HEK293 (cell line): ENCODE measurements at regions not wholly inside any gene's neighbourhood (a gene's known extent, or its start where the extent isn't known, plus 50 kb on each side); places are given as distances from the start of the nearest gene placed in this dataset.

Source experiments
- CTCF ChIA-PET: fragments of 350-600 bp; formaldehyde crosslinking; extraction: SDS; loops from one replicate; lab custom pipeline; 2021; ENCODE audit warnings: antibody characterized with exemption; lab: Yijun Ruan, JAX
- POLR2A ChIA-PET: fragments of 300-600 bp; formaldehyde crosslinking; extraction: SDS; loops from one replicate; lab custom pipeline; 2020; ENCODE audit warnings: antibody characterized with exemption, inconsistent platforms; lab: Yijun Ruan, JAX
- H3K27ac ChIP-seq: fragments of 200-500 bp; sonication (Bioruptor generic); 2 replicates; pipeline ENCODE4 v1.5.1; 2014; ENCODE audit warnings: low read depth, low read length, control low read depth, inconsistent platforms; ENCODE audit errors: extremely low read depth
- H3K36me3 ChIP-seq, 2 experiments: fragments of 200-500 bp in 1 of 2; sonication (Bioruptor generic) in 1 of 2; 1 replicate in 1 of 2; 2 replicates in 1 of 2; pipeline ENCODE4 v1.5.1; 2014 to 2017; ENCODE audit warnings: inconsistent platforms in 2 of 2, low read length in 2 of 2; ENCODE audit not compliant: control insufficient read depth in 2 of 2, insufficient read depth in 1 of 2
- H3K4me1 ChIP-seq: fragments of 200-500 bp; sonication (Bioruptor generic); 2 replicates; pipeline ENCODE4 v1.5.1; 2014; ENCODE audit warnings: mild to moderate bottlenecking, low read length, inconsistent platforms; ENCODE audit not compliant: control insufficient read depth, insufficient read depth
- H3K4me3 ChIP-seq: 2 replicates; pipeline ENCODE4 v1.5.1; 2011; ENCODE audit warnings: low read depth, mild to moderate bottlenecking, control low read depth, low read length, moderate library complexity
- H3K9me3 ChIP-seq: fragments of 200-500 bp; sonication (Bioruptor generic); 2 replicates; pipeline ENCODE4 v1.5.1; 2014; ENCODE audit warnings: low read depth, low read length, inconsistent platforms; ENCODE audit not compliant: control insufficient read depth, insufficient read depth
- BCL6B ChIP-seq: fragments of 450-650 bp; formaldehyde crosslinking; IDR thresholded peaks from 2 replicates; pipeline ENCODE4 v1.5.1; 2017; ENCODE audit warnings: missing biosample characterization, missing genetic modification characterization
- PBX3 ChIP-seq: sonication (generic); formaldehyde crosslinking; IDR thresholded peaks from 2 replicates; pipeline ENCODE4 v1.8.1; 2022; ENCODE audit warnings: mild to moderate bottlenecking, moderate library complexity, missing genetic modification reagents
- ZBTB21 ChIP-seq: fragments of 450-650 bp; formaldehyde crosslinking; IDR thresholded peaks from 2 replicates; pipeline ENCODE4 v1.5.1; 2017; ENCODE audit warnings: missing biosample characterization, missing genetic modification characterization
- ZIC2 ChIP-seq: fragments of 450-650 bp; formaldehyde crosslinking; IDR thresholded peaks from 2 replicates; pipeline ENCODE4 v1.5.1; 2016; ENCODE audit warnings: missing biosample characterization, missing genetic modification characterization
- ZNF112 ChIP-seq: fragments of 450-650 bp; formaldehyde crosslinking; IDR thresholded peaks from 2 replicates; pipeline ENCODE4 v1.5.0; 2017; ENCODE audit warnings: missing biosample characterization, missing genetic modification characterization
- ZNF2 ChIP-seq: fragments of 450-650 bp; formaldehyde crosslinking; IDR thresholded peaks from 2 replicates; pipeline ENCODE4 v1.5.1; 2016; ENCODE audit warnings: missing biosample characterization, missing genetic modification characterization
- ZNF223 ChIP-seq: fragments of 450-650 bp; formaldehyde crosslinking; IDR thresholded peaks from 2 replicates; pipeline ENCODE4 v1.5.1; 2016; ENCODE audit warnings: missing biosample characterization, missing genetic modification characterization
- ZNF266 ChIP-seq: fragments of 450-650 bp; formaldehyde crosslinking; IDR thresholded peaks from 2 replicates; pipeline ENCODE4 v1.5.1; 2016; ENCODE audit warnings: missing biosample characterization, missing genetic modification characterization, low read depth
- ZNF324 ChIP-seq: fragments of 450-650 bp; formaldehyde crosslinking; IDR thresholded peaks from 2 replicates; pipeline ENCODE4 v1.5.1; 2016; ENCODE audit warnings: missing biosample characterization, missing genetic modification characterization
- ZNF391 ChIP-seq: fragments of 450-650 bp; formaldehyde crosslinking; IDR thresholded peaks from 2 replicates; pipeline ENCODE4 v1.5.1; 2016; ENCODE audit warnings: low read depth, missing biosample characterization, missing genetic modification characterization, borderline replicate concordance
- ZNF404 ChIP-seq: fragments of 450-650 bp; formaldehyde crosslinking; IDR thresholded peaks from 2 replicates; pipeline ENCODE4 v1.5.1; 2017; ENCODE audit warnings: missing biosample characterization, missing genetic modification characterization
- ZNF513 ChIP-seq: fragments of 450-650 bp; IDR thresholded peaks from 2 replicates; pipeline ENCODE4 v1.5.1; 2018; ENCODE audit warnings: missing biosample characterization, missing genetic modification characterization
- ZNF843 ChIP-seq: fragments of 450-650 bp; formaldehyde crosslinking; IDR thresholded peaks from 2 replicates; pipeline ENCODE4 v1.5.1; 2016; ENCODE audit warnings: missing biosample characterization, missing genetic modification characterization
- TF ChIP-seq, protein P1 (sequence below): fragments of 450-650 bp; formaldehyde crosslinking; IDR thresholded peaks from 2 replicates; pipeline ENCODE4 v1.5.1; 2016; ENCODE audit warnings: missing biosample characterization, missing genetic modification characterization, borderline replicate concordance
- TF ChIP-seq, protein P2 (sequence below): fragments of 450-650 bp; formaldehyde crosslinking; IDR thresholded peaks from 2 replicates; pipeline ENCODE4 v1.5.1; 2016; ENCODE audit warnings: missing biosample characterization, missing genetic modification characterization
- TF ChIP-seq, protein P3 (sequence below): fragments of 450-650 bp; formaldehyde crosslinking; IDR thresholded peaks from 2 replicates; pipeline ENCODE4 v1.5.1; 2016; ENCODE audit warnings: missing biosample characterization, missing genetic modification characterization

DNA sequence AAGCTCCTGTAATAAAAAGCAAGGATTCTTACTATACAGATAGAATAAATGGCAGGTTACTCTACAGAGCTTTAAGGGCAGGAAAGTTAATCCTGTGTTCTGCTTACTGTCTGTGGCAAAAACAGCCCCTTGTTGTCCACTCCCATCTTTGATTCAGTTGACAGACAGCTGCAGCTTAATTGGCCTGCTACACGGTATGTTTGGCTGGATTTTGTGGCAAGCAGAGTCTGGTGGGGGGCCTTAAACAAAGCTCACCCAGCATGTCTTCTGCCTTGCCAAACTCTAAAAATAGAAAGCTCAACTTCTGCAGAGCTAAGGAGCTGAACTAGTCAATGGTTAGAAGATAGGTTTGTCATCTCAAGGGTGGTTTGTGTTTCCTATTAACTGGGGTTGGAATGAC lies 407.2 kb downstream of the HLX start:
- peaks cover 8% of the 10 kb centered on the region; the same call in 1 of the 2 replicates for H3K4me1 ChIP-seq
- H3K9me3 ChIP-seq, result no peaks in the 10 kb centered on the region
- no peak overlapping the region for H3K27ac ChIP-seq
- POLR2A ChIA-PET, result no interaction called here
- no peaks in the 10 kb centered on the region for H3K36me3 ChIP-seq
- no peak for TF ChIP-seq ZBTB21 (tag by site-specific recombination)
- no peak for TF ChIP-seq ZNF223 (tag by site-specific recombination)
- no peak for TF ChIP-seq ZIC2 (tag by site-specific recombination)
- TF ChIP-seq, protein P1, sequence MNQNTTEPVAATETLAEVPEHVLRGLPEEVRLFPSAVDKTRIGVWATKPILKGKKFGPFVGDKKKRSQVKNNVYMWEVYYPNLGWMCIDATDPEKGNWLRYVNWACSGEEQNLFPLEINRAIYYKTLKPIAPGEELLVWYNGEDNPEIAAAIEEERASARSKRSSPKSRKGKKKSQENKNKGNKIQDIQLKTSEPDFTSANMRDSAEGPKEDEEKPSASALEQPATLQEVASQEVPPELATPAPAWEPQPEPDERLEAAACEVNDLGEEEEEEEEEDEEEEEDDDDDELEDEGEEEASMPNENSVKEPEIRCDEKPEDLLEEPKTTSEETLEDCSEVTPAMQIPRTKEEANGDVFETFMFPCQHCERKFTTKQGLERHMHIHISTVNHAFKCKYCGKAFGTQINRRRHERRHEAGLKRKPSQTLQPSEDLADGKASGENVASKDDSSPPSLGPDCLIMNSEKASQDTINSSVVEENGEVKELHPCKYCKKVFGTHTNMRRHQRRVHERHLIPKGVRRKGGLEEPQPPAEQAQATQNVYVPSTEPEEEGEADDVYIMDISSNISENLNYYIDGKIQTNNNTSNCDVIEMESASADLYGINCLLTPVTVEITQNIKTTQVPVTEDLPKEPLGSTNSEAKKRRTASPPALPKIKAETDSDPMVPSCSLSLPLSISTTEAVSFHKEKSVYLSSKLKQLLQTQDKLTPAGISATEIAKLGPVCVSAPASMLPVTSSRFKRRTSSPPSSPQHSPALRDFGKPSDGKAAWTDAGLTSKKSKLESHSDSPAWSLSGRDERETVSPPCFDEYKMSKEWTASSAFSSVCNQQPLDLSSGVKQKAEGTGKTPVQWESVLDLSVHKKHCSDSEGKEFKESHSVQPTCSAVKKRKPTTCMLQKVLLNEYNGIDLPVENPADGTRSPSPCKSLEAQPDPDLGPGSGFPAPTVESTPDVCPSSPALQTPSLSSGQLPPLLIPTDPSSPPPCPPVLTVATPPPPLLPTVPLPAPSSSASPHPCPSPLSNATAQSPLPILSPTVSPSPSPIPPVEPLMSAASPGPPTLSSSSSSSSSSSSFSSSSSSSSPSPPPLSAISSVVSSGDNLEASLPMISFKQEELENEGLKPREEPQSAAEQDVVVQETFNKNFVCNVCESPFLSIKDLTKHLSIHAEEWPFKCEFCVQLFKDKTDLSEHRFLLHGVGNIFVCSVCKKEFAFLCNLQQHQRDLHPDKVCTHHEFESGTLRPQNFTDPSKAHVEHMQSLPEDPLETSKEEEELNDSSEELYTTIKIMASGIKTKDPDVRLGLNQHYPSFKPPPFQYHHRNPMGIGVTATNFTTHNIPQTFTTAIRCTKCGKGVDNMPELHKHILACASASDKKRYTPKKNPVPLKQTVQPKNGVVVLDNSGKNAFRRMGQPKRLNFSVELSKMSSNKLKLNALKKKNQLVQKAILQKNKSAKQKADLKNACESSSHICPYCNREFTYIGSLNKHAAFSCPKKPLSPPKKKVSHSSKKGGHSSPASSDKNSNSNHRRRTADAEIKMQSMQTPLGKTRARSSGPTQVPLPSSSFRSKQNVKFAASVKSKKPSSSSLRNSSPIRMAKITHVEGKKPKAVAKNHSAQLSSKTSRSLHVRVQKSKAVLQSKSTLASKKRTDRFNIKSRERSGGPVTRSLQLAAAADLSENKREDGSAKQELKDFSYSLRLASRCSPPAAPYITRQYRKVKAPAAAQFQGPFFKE (tag by site-specific recombination), result no peak
- TF ChIP-seq PBX3 (CRISPR knock-in tag), result no peak
- TF ChIP-seq ZNF112, result no peak
- TF ChIP-seq, protein P2, sequence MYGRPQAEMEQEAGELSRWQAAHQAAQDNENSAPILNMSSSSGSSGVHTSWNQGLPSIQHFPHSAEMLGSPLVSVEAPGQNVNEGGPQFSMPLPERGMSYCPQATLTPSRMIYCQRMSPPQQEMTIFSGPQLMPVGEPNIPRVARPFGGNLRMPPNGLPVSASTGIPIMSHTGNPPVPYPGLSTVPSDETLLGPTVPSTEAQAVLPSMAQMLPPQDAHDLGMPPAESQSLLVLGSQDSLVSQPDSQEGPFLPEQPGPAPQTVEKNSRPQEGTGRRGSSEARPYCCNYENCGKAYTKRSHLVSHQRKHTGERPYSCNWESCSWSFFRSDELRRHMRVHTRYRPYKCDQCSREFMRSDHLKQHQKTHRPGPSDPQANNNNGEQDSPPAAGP (tag by site-specific recombination), result no peak
- TF ChIP-seq, protein P3, sequence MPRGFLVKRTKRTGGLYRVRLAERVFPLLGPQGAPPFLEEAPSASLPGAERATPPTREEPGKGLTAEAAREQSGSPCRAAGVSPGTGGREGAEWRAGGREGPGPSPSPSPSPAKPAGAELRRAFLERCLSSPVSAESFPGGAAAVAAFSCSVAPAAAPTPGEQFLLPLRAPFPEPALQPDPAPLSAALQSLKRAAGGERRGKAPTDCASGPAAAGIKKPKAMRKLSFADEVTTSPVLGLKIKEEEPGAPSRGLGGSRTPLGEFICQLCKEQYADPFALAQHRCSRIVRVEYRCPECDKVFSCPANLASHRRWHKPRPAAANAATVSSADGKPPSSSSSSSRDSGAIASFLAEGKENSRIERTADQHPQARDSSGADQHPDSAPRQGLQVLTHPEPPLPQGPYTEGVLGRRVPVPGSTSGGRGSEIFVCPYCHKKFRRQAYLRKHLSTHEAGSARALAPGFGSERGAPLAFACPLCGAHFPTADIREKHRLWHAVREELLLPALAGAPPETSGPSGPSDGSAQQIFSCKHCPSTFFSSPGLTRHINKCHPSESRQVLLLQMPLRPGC (tag by site-specific recombination), result no peak
- TF ChIP-seq ZNF513 (tag by site-specific recombination), result no peak
- TF ChIP-seq ZNF404 (tag by site-specific recombination), result no peak
- TF ChIP-seq ZNF324 (tag by site-specific recombination), result no peak
- no peak for TF ChIP-seq ZNF266 (tag by site-specific recombination)
- TF ChIP-seq, all 188 proteins: peak for 0
- H3K4me3 ChIP-seq, result no peak overlapping the region
- CTCF ChIA-PET, result interaction anchor here (0.6 to 1.1 kb wide), 2 partner anchors 22 to 148 kb away, joined by 4 to 5 read pairs; no protein-coding TSS in a partner anchor

DNA sequence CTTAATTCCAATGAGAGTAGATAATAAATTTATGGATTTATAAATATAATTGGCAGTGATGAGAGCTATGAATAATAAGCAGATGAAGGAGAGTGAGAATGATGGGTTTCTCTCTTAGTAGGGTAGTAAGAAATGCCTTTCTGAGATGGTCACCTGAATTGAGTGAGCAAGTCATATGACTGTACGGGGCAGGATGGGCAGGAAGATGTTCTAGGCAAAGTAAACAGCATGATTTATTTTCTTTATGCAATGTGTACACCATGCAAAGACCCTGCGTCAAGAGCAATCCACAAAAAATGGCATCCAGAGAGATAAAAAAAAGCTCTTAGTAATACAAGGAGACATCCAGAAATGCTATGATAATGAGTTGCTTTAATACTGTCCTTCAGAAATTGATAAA lies 409.9 kb downstream of the HLX start:
- H3K4me3 ChIP-seq, result no peak overlapping the region
- H3K27ac ChIP-seq, result no peak overlapping the region
- CTCF ChIA-PET, result no interaction called here
- H3K4me1 ChIP-seq, result no peaks in the 10 kb centered on the region
- H3K36me3 ChIP-seq, result no peaks in the 10 kb centered on the region
- H3K9me3 ChIP-seq, result no peaks in the 10 kb centered on the region
- TF ChIP-seq ZNF843, result no peak
- TF ChIP-seq BCL6B, result no peak
- no peak for TF ChIP-seq ZNF391 (tag by site-specific recombination)
- TF ChIP-seq ZNF2, result no peak
- TF ChIP-seq, all 188 proteins: peak for 0
- POLR2A ChIA-PET, result no interaction called here
